ENCODE measurements at regions not wholly inside any gene's neighbourhood (a gene's known extent, or its start where the extent isn't known, plus 50 kb on each side); places are given as distances from the start of the nearest gene placed in this dataset.

DNA sequence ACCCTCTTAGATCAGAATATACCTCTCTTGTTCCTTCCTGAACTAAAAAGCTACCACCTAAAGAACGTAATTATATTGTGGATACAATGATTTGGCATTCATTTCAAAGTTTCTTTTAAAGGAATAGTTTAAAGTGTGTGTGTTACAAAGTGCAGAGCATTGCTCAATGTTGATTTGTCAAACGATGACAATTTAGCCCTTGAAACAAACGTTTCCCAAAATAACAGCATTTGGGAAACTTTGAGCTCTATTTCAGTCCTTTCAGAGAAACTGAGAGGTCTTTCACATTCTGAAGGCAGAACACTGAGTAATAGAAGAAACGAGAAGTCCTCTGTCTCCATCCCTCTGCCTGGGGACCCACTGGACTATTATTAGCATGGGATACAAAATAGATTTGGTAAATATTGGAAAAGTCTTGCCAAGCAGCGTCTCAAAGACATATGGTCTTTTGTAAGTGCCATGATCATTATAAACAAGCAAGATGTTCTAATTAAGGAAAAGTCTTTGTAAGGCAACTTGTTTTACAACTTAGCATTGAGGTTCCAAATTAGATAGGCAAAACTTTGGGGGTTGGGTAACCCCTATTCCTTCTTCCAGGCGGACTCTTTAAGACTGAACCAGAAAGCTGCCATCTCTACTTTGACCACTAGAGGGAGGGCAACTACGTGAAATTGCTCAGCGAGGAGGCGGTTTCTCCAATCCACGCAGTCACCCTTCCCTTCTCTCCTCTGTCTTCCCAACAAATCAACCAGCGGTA, 208.8 kb downstream of the RNF144B start:
- TF ChIP-seq NFIC (IDR thresholded peaks at IDR 0.05) (no peak), FOXM1 (IDR thresholded peaks at IDR 0.05; ENCODE audit: borderline replicate concordance, low read depth) (no peak), EGR1 (IDR thresholded peaks at IDR 0.05) (no peak), TCF12 (IDR thresholded peaks at IDR 0.05; ENCODE audit: low read depth) (no peak), RAD21 (IDR thresholded peaks at IDR 0.05; ENCODE audit: low read depth) (peak; percentile 90)
- TF ChIP-seq, protein P1, sequence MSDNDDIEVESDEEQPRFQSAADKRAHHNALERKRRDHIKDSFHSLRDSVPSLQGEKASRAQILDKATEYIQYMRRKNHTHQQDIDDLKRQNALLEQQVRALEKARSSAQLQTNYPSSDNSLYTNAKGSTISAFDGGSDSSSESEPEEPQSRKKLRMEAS (IDR thresholded peaks at IDR 0.05) = no peak
